Kasumi-1 (cell line): ENCODE measurements at regions not wholly inside any gene's neighbourhood (a gene's known extent, or its start where the extent isn't known, plus 50 kb on each side); places are given as distances from the start of the nearest gene placed in this dataset.
"Not testable (repeated sequence)": the region's sequence is repeated elsewhere in the genome, so short reads cannot be mapped to it uniquely, and the experiment has no call there.

ENCODE experiments used
- DNase-seq, 2 experiments: peaks; one replicate each; lab custom pipeline; 2025; lab: John Stamatoyannopoulos, UW

- DNase-seq, result no peak
Measured at GRCh38 chr6:55957961-55958422, 82.6 kb upstream of the BMP5 start.

- DNase-seq, result no peak
Measured at GRCh38 chr6:55955684-55956083, 80.3 kb upstream of the BMP5 start.

- no peak for DNase-seq
Measured at GRCh38 chr6:55954436-55954835, 79.0 kb upstream of the BMP5 start.

GRCh38 chr6:55953335-55953734, 77.9 kb upstream of the BMP5 start:
- peak; percentile 51 to 52 for DNase-seq

- DNase-seq, result no peak
Measured at GRCh38 chr6:55950071-55950814, 74.9 kb upstream of the BMP5 start.

- no peak for DNase-seq
Measured at GRCh38 chr6:55943329-55943728, 67.9 kb upstream of the BMP5 start.

GRCh38 chr6:55941702-55942101, 66.3 kb upstream of the BMP5 start:
- DNase-seq, result peak; percentile 7 to 37

GRCh38 chr6:55937951-55938690, 62.7 kb upstream of the BMP5 start:
- DNase-seq, result no peak

GRCh38 chr6:55937261-55937947, 62.0 kb upstream of the BMP5 start:
- DNase-seq, result no peak

GRCh38 chr6:55931101-55931500, 55.7 kb upstream of the BMP5 start:
- no peak for DNase-seq

- not testable (repeated sequence) for DNase-seq
Measured at GRCh38 chr6:55927713-55928112, 52.3 kb upstream of the BMP5 start.

GRCh38 chr6:55925292-55925691, 49.9 kb upstream of the BMP5 start:
- no peak for DNase-seq
